ENCODE measurements at regions not wholly inside any gene's neighbourhood (a gene's known extent, or its start where the extent isn't known, plus 50 kb on each side); places are given as distances from the start of the nearest gene placed in this dataset.
A peak's percentile ranks its signal among the peaks of the same experiment; 100 is the strongest.

DNA sequence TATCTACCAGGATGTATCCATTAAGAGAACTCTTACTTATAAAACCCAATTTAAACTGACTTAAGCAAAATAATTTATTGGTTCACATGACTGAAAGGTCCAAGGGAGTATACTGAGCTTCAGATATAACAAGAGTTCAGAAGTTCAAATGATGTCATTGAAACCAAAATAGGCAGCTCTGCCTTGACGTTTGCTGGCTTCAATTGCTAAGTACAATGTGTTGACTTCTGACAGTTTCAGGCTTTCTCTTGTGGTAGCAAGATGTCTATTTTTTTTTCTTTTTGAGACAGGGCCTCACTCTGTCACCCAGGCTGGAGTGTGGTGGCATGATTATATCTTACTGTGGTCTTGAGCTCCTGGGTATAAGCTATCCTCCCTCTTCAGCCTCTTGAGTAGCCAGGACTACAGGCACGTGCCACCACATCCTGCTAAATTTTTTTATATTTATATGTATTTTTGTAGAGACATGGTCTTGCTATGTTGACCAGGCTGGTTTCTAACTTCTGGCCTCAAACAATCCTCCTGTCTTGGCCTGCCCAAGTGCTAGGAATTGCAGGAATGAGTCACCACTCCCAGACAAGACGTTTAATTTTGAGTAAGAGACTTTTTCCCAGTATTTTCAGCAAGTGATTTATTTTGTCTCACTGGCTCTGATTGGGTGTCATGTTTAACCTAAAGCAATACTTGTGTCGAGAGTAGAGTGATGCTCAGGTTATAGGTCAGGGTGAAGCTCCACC is 184.8 kb downstream of the NR4A2 start:
- in situ Hi-C loops (cut with MboI) = no loop called here

DNA sequence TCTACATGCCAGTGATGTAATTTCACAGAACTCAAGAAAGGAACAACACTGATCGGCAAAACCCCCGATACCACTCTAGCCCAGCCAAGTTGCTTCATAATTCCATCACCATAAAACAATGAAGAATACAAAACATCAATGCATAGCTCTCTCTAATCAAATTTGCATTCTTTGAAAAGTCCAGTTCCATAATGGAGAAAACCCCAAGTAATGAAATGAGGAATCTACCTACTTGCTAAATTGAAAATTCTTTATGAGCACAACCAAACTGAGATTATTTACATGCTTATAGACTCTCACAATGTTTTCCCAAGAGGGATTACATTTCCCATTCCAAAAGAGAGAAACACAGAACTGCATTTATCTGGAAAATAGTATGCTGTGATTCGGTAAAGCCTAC is 186.5 kb downstream of the NR4A2 start:
- no TSS peak for BruUV-seq (replicated peaks)
- in situ Hi-C loops (cut with MboI) = no loop called here

More for the DNA sequence above, 184.8 kb downstream of the NR4A2 start:
- FAIRE-seq = no peak
- ATAC-seq = no peak
- Histone ChIP-seq H3K9me1 (ENCODE audit: control insufficient read depth, insufficient read depth, low read length) (no peaks in the 10 kb centered on the region), H3K4me3 (no peak overlapping the region), H3K4me1 (replicated peaks in 1 of 2; ENCODE audit: control insufficient read depth in 2 of 2, insufficient read depth in 2 of 2, low read length in 2 of 2) (no peaks in the 10 kb centered on the region), H3K27ac (ENCODE audit: extremely low read depth, low read depth, low read length) (peak overlapping the region; percentile 34; the same call in 1 of the 3 replicates), H3K27me3 (ENCODE audit: control insufficient read depth in 2 of 2, insufficient read depth in 2 of 2, low read length in 2 of 2) (no peaks in the 10 kb centered on the region), H3K9me3 (replicated peaks; ENCODE audit: control insufficient read depth, insufficient read depth, low read depth, low read length) (no peaks in the 10 kb centered on the region), H2AFZ (ENCODE audit: low read depth, low read length) (no peak overlapping the region), H3K79me2 (ENCODE audit: control insufficient read depth, insufficient read depth, low read length) (no peaks in the 10 kb centered on the region), H3K9ac (ENCODE audit: insufficient read depth in 1 of 2, low read depth in 2 of 2, low read length in 2 of 2) (no peak overlapping the region), H3K36me3 (ENCODE audit: control insufficient read depth, insufficient read depth, low read length) (no peaks in the 10 kb centered on the region), H4K20me1 (replicated peaks; ENCODE audit: control insufficient read depth, insufficient read depth, low read length) (no peaks in the 10 kb centered on the region), H3K4me2 (ENCODE audit: insufficient read depth, low read length) (no peak overlapping the region)
- intact Hi-C loops (cut with micrococcal nuclease) = no loop called here
- ChIA-PET CTCF (ENCODE audit: low intra/inter-chr PET ratio) (no interaction called here), POLR2A (no interaction called here)
- TF ChIP-seq HDGF (IDR thresholded peaks at IDR 0.05) (no peak), JUND (IDR thresholded peaks at IDR 0.05; ENCODE audit: borderline replicate concordance, low read depth, low read length) (no peak), JUND (tag; IDR thresholded peaks at IDR 0.05; ENCODE audit: borderline replicate concordance, low read depth, low read length) (0 out of 3 replicates have a peak, but pooled peaks have one; percentile 15), MEF2A (IDR thresholded peaks at IDR 0.05; ENCODE audit: control insufficient read depth, low read depth, low read length) (peak; percentile 68; the same call in 1 of the 2 replicates), NR2C2 (CRISPR knock-in tag; IDR thresholded peaks at IDR 0.05) (no peak), NR2C2 (tag; IDR thresholded peaks at IDR 0.05) (peak; percentile 60; the same call in 1 of the 2 replicates)
- 3% methylated on average over 4 of the region's 4 CpGs for WGBS (ENCODE audit: insufficient coverage, low coverage, missing lambda C conversion rate)
- no peak for DNase-seq (ENCODE audit: extremely low read depth in 1 of 4, low spot score in 3 of 4)
- BruUV-seq (replicated peaks) = no TSS peak

More for the DNA sequence above, 186.5 kb downstream of the NR4A2 start:
- Histone ChIP-seq H3K9ac (ENCODE audit: insufficient read depth in 1 of 2, low read depth in 2 of 2, low read length in 2 of 2) (no peak overlapping the region), H3K27ac (ENCODE audit: extremely low read depth, low read depth, low read length) (no peak overlapping the region), H3K4me3 (no peak overlapping the region), H3K79me2 (ENCODE audit: control insufficient read depth, insufficient read depth, low read length) (no peaks in the 10 kb centered on the region), H4K20me1 (replicated peaks; ENCODE audit: control insufficient read depth, insufficient read depth, low read length) (no peaks in the 10 kb centered on the region), H3K4me1 (replicated peaks in 1 of 2; ENCODE audit: control insufficient read depth in 2 of 2, insufficient read depth in 2 of 2, low read length in 2 of 2) (no peaks in the 10 kb centered on the region), H3K9me1 (ENCODE audit: control insufficient read depth, insufficient read depth, low read length) (no peaks in the 10 kb centered on the region), H3K4me2 (ENCODE audit: insufficient read depth, low read length) (no peak overlapping the region), H3K27me3 (ENCODE audit: control insufficient read depth in 2 of 2, insufficient read depth in 2 of 2, low read length in 2 of 2) (no peaks in the 10 kb centered on the region), H2AFZ (ENCODE audit: low read depth, low read length) (no peak overlapping the region), H3K36me3 (ENCODE audit: control insufficient read depth, insufficient read depth, low read length) (no peaks in the 10 kb centered on the region), H3K9me3 (replicated peaks; ENCODE audit: control insufficient read depth, insufficient read depth, low read depth, low read length) (no peaks in the 10 kb centered on the region)
- TF ChIP-seq RUNX1 (IDR thresholded peaks at IDR 0.05; ENCODE audit: low read depth) (no peak), ZBTB7A (IDR thresholded peaks at IDR 0.05; ENCODE audit: borderline replicate concordance, control insufficient read depth, low read depth, low read length) (no peak), CAMTA2 (CRISPR knock-in tag; conservative IDR thresholded peaks at IDR 0.05) (no peak), ZNF324 (CRISPR knock-in tag; IDR thresholded peaks at IDR 0.05) (no peak)
- CTCF ChIA-PET (ENCODE audit: low intra/inter-chr PET ratio) = no interaction called here
- 32% methylated on average over 3 of the region's 3 CpGs for WGBS (ENCODE audit: insufficient coverage, low coverage, missing lambda C conversion rate)
- ATAC-seq (no peak), FAIRE-seq (no peak), DNase-seq (ENCODE audit: extremely low read depth in 1 of 4, low spot score in 3 of 4) (no peak)
- POLR2A ChIA-PET = no interaction called here
- intact Hi-C loops (cut with micrococcal nuclease) = no loop called here

Measured in K562 (cell line).